ENCODE measurements at regions not wholly inside any gene's neighbourhood (a gene's known extent, or its start where the extent isn't known, plus 50 kb on each side); places are given as distances from the start of the nearest gene placed in this dataset.
A peak's percentile ranks its signal among the peaks of the same experiment; 100 is the strongest.

GRCh38 chr15:66898656-66899386 is 166.6 kb upstream of the SMAD3 start:
- Histone ChIP-seq H3K9me3 (ENCODE audit: insufficient read depth in 2 of 2, low read depth in 1 of 2, low read length in 1 of 2) (no peaks in the 10 kb centered on the region), H3K23me2 (ENCODE audit: low read depth, low read length) (no peaks in the 10 kb centered on the region), H3K14ac (ENCODE audit: insufficient read length) (no peak overlapping the region), H2BK20ac (ENCODE audit: low read length) (no peak overlapping the region), H3K36me3 (ENCODE audit: control insufficient read depth in 2 of 4, insufficient read depth in 4 of 4, low read length in 3 of 4) (no peaks in the 10 kb centered on the region), H3K27me3 (replicated peaks in 1 of 4; ENCODE audit: control insufficient read depth in 3 of 4, extremely low read depth in 1 of 4, insufficient read depth in 3 of 4, low read length in 3 of 4) (peaks cover 0 to 3% (median 0%) of the 10 kb centered on the region in 4 experiments; a peak in 1 of 7 replicates), H3K4me1 (replicated peaks in 1 of 4; ENCODE audit: control insufficient read depth in 3 of 4, insufficient read depth in 4 of 4, low read length in 3 of 4) (peaks cover 0 to 5% (median 2%) of the 10 kb centered on the region in 4 experiments; a peak in 3 of 7 replicates), H3K9ac (replicated peaks in 1 of 4; ENCODE audit: extremely low read depth in 1 of 4, low read depth in 3 of 4, low read length in 3 of 4) (no peak overlapping the region), H4K91ac (replicated peaks; ENCODE audit: insufficient read length, low read length) (no peak overlapping the region), H3K79me1 (ENCODE audit: low read depth, low read length) (no peaks in the 10 kb centered on the region), H2BK15ac (ENCODE audit: low read length) (no peak overlapping the region), H3K4me2 (ENCODE audit: insufficient read depth in 1 of 2, low read depth in 2 of 2, low read length in 2 of 2) (no peak overlapping the region), H3K79me2 (ENCODE audit: control insufficient read depth in 1 of 2, insufficient read depth in 2 of 2, low read length in 2 of 2) (no peaks in the 10 kb centered on the region), H4K8ac (ENCODE audit: extremely low read depth, insufficient read depth, low read length) (no peak overlapping the region), H2AK5ac (ENCODE audit: low read depth, low read length) (no peak overlapping the region), H3K27ac (ENCODE audit: low read depth, low read length) (no peak overlapping the region), H2BK120ac (replicated peaks; ENCODE audit: low read depth, low read length) (no peak overlapping the region), H3K4ac (replicated peaks; ENCODE audit: insufficient read length, low read depth, low read length) (no peak overlapping the region), H2AFZ (ENCODE audit: low read length) (peak overlapping the region; percentile 25), H4K20me1 (replicated peaks in 1 of 2; ENCODE audit: control insufficient read depth in 1 of 2, insufficient read depth in 2 of 2, low read length in 2 of 2) (no peaks in the 10 kb centered on the region), H3K56ac (replicated peaks; ENCODE audit: insufficient read length, low read depth, low read length) (no peak overlapping the region), H3K18ac (ENCODE audit: extremely low read depth, low read length) (no peak overlapping the region), H2BK5ac (ENCODE audit: low read depth, low read length) (no peak overlapping the region; the same call in 1 of the 2 replicates), H3K23ac (ENCODE audit: insufficient read length) (no peak overlapping the region), H4K5ac (ENCODE audit: insufficient read length, low read depth, low read length) (no peak overlapping the region), H2BK12ac (ENCODE audit: low read depth, low read length) (no peak overlapping the region), H3K4me3 (ENCODE audit: extremely low read depth in 1 of 4, insufficient read depth in 2 of 4, low read depth in 3 of 4, low read length in 4 of 4) (no peak overlapping the region)
- ChIA-PET POLR2A (ENCODE audit: partially characterized antibody) (no interaction called here), CTCF (ENCODE audit: partially characterized antibody) (interaction anchor here (0.8 to 18.4 kb wide), 6 partner anchors 8 to 233 kb away, joined by 3 to 255 read pairs (median 4); no protein-coding TSS in a partner anchor)
- WGBS, 2 experiments (ENCODE audit: extremely low coverage in 1 of 2, insufficient coverage in 1 of 2, insufficient read length in 1 of 2, insufficient replicate concordance in 2 of 2, low coverage in 1 of 2, low lambda C conversion rate in 2 of 2, missing lambda C conversion rate in 1 of 2): 77% methylated on average over 5 of the region's 5 CpGs; no CpG with 5 or more reads in 1 of the 2 experiments
- FAIRE-seq: no peak
- TF ChIP-seq CBX5 (IDR thresholded peaks at IDR 0.05; ENCODE audit: low read depth, low read length) (no peak), PHF8 (conservative IDR thresholded peaks at IDR 0.05; ENCODE audit: low read depth, low read length) (no peak), CHD1 (IDR thresholded peaks at IDR 0.05; ENCODE audit: low read depth, low read length) (no peak), TCF12 (IDR thresholded peaks at IDR 0.05; ENCODE audit: low read depth, low read length) (no peak)
- DNase-seq (ENCODE audit: low read depth in 1 of 2, low spot score in 2 of 2): no peak
